Liver (tissue), 3 donors: ENCODE measurements at regions not wholly inside any gene's neighbourhood (a gene's known extent, or its start where the extent isn't known, plus 50 kb on each side); places are given as distances from the start of the nearest gene placed in this dataset.

Source experiments
- ATF3 ChIP-seq: IDR thresholded peaks from 2 replicates; pipeline ENCODE4 v1.6.1; 2016; ENCODE audit warnings: antibody characterized with exemption
- CTCF ChIP-seq: fragments of 150-350 bp; IDR thresholded peaks from 2 replicates; pipeline ENCODE4 v1.5.1; 2017; ENCODE audit warnings: improper control_type of control experiment, low read depth, low read length; ENCODE audit not compliant: missing input control
- EGR1 ChIP-seq, 2 donors: IDR thresholded peaks; 2 replicates each; pipeline ENCODE4 v1.6.1; 2016 to 2018; ENCODE audit warnings: antibody characterized with exemption in 2 of 2, low read depth in 2 of 2
- FOXA1 ChIP-seq: IDR thresholded peaks from 2 replicates; pipeline ENCODE4 v1.6.1; 2016; ENCODE audit warnings: antibody characterized with exemption
- JUND ChIP-seq, 2 donors: IDR thresholded peaks; 2 replicates each; pipeline ENCODE4 v1.6.1; 2016; ENCODE audit warnings: antibody characterized with exemption in 2 of 2
- MAX ChIP-seq: IDR thresholded peaks from 2 replicates; pipeline ENCODE4 v1.6.1; 2016; ENCODE audit warnings: antibody characterized with exemption
- RAD21 ChIP-seq, 2 donors: IDR thresholded peaks; 2 replicates each; pipeline ENCODE4 v1.6.1; 2016; ENCODE audit warnings: antibody characterized with exemption in 2 of 2, mild to moderate bottlenecking in 2 of 2
- REST ChIP-seq: IDR thresholded peaks from 2 replicates; pipeline ENCODE4 v1.6.1; 2016; ENCODE audit warnings: antibody characterized with exemption, mild to moderate bottlenecking
- RXRA ChIP-seq, 2 donors: IDR thresholded peaks; 2 replicates each; pipeline ENCODE4 v1.6.1; 2017 to 2018; ENCODE audit warnings: antibody characterized with exemption in 2 of 2, mild to moderate bottlenecking in 1 of 2
- SP1 ChIP-seq: IDR thresholded peaks from 2 replicates; pipeline ENCODE4 v1.6.1; 2018; ENCODE audit warnings: antibody characterized with exemption, mild to moderate bottlenecking
- YY1 ChIP-seq: IDR thresholded peaks from 2 replicates; pipeline ENCODE4 v1.6.1; 2016; ENCODE audit warnings: antibody characterized with exemption, mild to moderate bottlenecking
- ZBTB33 ChIP-seq: IDR thresholded peaks from 2 replicates; pipeline ENCODE4 v1.6.1; 2016; ENCODE audit warnings: antibody characterized with exemption
- donor health status: healthy.
- donor health status: healthy.

- TF ChIP-seq YY1 (no peak), EGR1 (IDR thresholded peaks at IDR 0.05; ENCODE audit: low read depth in 2 of 2) (no peak), CTCF (no peak), MAX (no peak), JUND (IDR thresholded peaks at IDR 0.05) (no peak), FOXA1 (no peak), REST (no peak), ZBTB33 (no peak), ATF3 (no peak), SP1 (no peak), RXRA (IDR thresholded peaks at IDR 0.05) (no peak), RAD21 (IDR thresholded peaks at IDR 0.05) (no peak)
These were observed 524.3 kb downstream of the TCERG1L start for GRCh38 chr10:130787243-130787642.
